Keratinocyte (primary cell): ENCODE measurements at regions not wholly inside any gene's neighbourhood (a gene's known extent, or its start where the extent isn't known, plus 50 kb on each side); places are given as distances from the start of the nearest gene placed in this dataset.

Source experiments
- DNase-seq: peaks from one replicate; pipeline ENCODE4 v3.0.0-alpha.2; 2011; ENCODE audit warnings: low read depth, missing footprints, low spot score
- FAIRE-seq: peaks from 2 replicates; lab custom pipeline; 2011; peaks lifted over from hg19 to GRCh38; lab: Jason Lieb, UNC
- H2AFZ ChIP-seq: 2 replicates; pipeline ENCODE4 v1.6.0; 2012; ENCODE audit warnings: low read length, control low read depth, inconsistent platforms; ENCODE audit not compliant: control insufficient read depth
- H3K27ac ChIP-seq: 2 replicates; pipeline ENCODE4 v1.5.1; 2011; ENCODE audit warnings: low read length; ENCODE audit not compliant: control insufficient read depth, insufficient read depth
- H3K27me3 ChIP-seq: 3 replicates; pipeline ENCODE4 v1.6.0; 2011; ENCODE audit warnings: low read length; ENCODE audit not compliant: control insufficient read depth, insufficient read depth; ENCODE audit errors: extremely low read depth
- H3K36me3 ChIP-seq, 2 experiments: 2 replicates in 1 of 2; 3 replicates in 1 of 2; pipeline ENCODE4 v1.5.1; 2011; ENCODE audit warnings: low read length in 2 of 2, mild to moderate bottlenecking in 1 of 2; ENCODE audit not compliant: control insufficient read depth in 2 of 2, insufficient read depth in 2 of 2; ENCODE audit errors: extremely low read depth in 1 of 2
- H3K4me1 ChIP-seq: 3 replicates; pipeline ENCODE4 v1.5.1; 2011; ENCODE audit warnings: low read length; ENCODE audit not compliant: control insufficient read depth, insufficient read depth; ENCODE audit errors: extremely low read depth
- H3K4me2 ChIP-seq: 3 replicates; pipeline ENCODE4 v1.6.0; 2011; ENCODE audit warnings: low read depth, low read length; ENCODE audit not compliant: control insufficient read depth, insufficient read depth; ENCODE audit errors: extremely low read depth
- H3K4me3 ChIP-seq, 3 experiments: fragments of 200-600 bp in 1 of 3; sonication (generic) in 1 of 3; 2 replicates in 2 of 3; 3 replicates in 1 of 3; pipeline ENCODE4 v1.5.1; 2011 to 2016; ENCODE audit warnings: low read length in 3 of 3, mild to moderate bottlenecking in 3 of 3, control low read depth in 2 of 3, inconsistent platforms in 1 of 3, low read depth in 1 of 3, mixed read lengths in 1 of 3, mixed run types in 1 of 3, moderate library complexity in 1 of 3; ENCODE audit not compliant: control insufficient read depth in 2 of 3, insufficient read depth in 2 of 3; ENCODE audit errors: extremely low read depth in 1 of 3
- H3K79me2 ChIP-seq: 2 replicates; pipeline ENCODE4 v1.6.0; 2012; ENCODE audit warnings: low read length; ENCODE audit not compliant: control insufficient read depth, insufficient read depth
- H3K9ac ChIP-seq: 3 replicates; pipeline ENCODE4 v1.6.0; 2011; ENCODE audit warnings: low read length; ENCODE audit not compliant: control insufficient read depth, insufficient read depth; ENCODE audit errors: extremely low read depth
- H3K9me1 ChIP-seq: 3 replicates; pipeline ENCODE4 v1.6.0; 2011; ENCODE audit warnings: low read length; ENCODE audit not compliant: control insufficient read depth, insufficient read depth; ENCODE audit errors: extremely low read depth
- H3K9me3 ChIP-seq: 2 replicates; pipeline ENCODE4 v1.5.1; 2012; ENCODE audit warnings: low read depth, low read length; ENCODE audit not compliant: control insufficient read depth
- H4K20me1 ChIP-seq: 3 replicates; pipeline ENCODE4 v1.6.0; 2011; ENCODE audit warnings: low read length; ENCODE audit not compliant: control insufficient read depth, insufficient read depth; ENCODE audit errors: extremely low read depth
- CTCF ChIP-seq, 3 experiments: IDR thresholded peaks in 1 of 3; conservative IDR thresholded peaks in 1 of 3; optimal IDR thresholded peaks in 1 of 3; 2 replicates in 2 of 3; 3 replicates in 1 of 3; pipeline versions ENCODE3 to v1.5.1; 2011; ENCODE audit warnings: low read length in 3 of 3, mild to moderate bottlenecking in 3 of 3, moderate library complexity in 2 of 3, control low read depth in 1 of 3, inconsistent platforms in 1 of 3; ENCODE audit not compliant: insufficient read depth in 2 of 3; ENCODE audit errors: extremely low read depth in 1 of 3
- EZH2 ChIP-seq: IDR thresholded peaks from one replicate; pipeline ENCODE4 v1.6.1; 2012; ENCODE audit warnings: inconsistent platforms, mild to moderate bottlenecking, low read length, moderate library complexity
- dilution Hi-C: fragments of 300-500 bp; cut with MboI; formaldehyde crosslinking; loops from one replicate; pipeline ENCODE4 v1.7.0; 2020; ENCODE audit warnings: low sequenced_read_pairs; ENCODE audit not compliant: extremely low pct_ligation_motif_present

GRCh38 chr2:104371087-104371781 lies 482.7 kb upstream of the POU3F3 start:
- no peaks in the 10 kb centered on the region for H3K27me3 ChIP-seq
- H3K27ac ChIP-seq: no peak overlapping the region
- no peaks in the 10 kb centered on the region for H3K9me1 ChIP-seq
- no peak overlapping the region for H3K9ac ChIP-seq
- H3K9me3 ChIP-seq: no peaks in the 10 kb centered on the region
- FAIRE-seq (no peak), DNase-seq (no peak)
- H3K4me1 ChIP-seq: no peaks in the 10 kb centered on the region
- no peak overlapping the region for H3K4me2 ChIP-seq
- H3K36me3 ChIP-seq: no peaks in the 10 kb centered on the region
- dilution Hi-C loops: no loop called here
- H3K79me2 ChIP-seq: no peaks in the 10 kb centered on the region
- TF ChIP-seq CTCF (optimal IDR thresholded peaks at IDR 0.05 in 1 of 3, IDR thresholded peaks at IDR 0.05 in 1 of 3, conservative IDR thresholded peaks at IDR 0.05 in 1 of 3; ENCODE audit: extremely low read depth in 1 of 3, insufficient read depth in 2 of 3, low read length in 3 of 3) (no peak), EZH2 (no peak)
- H3K4me3 ChIP-seq: no peak overlapping the region
- no peaks in the 10 kb centered on the region for H4K20me1 ChIP-seq
- no peak overlapping the region for H2AFZ ChIP-seq

- dilution Hi-C loops: no loop called here
- Histone ChIP-seq H3K9me1 (no peaks in the 10 kb centered on the region), H3K79me2 (no peaks in the 10 kb centered on the region), H3K9me3 (no peaks in the 10 kb centered on the region), H2AFZ (no peak overlapping the region), H3K4me3 (no peak overlapping the region), H3K27me3 (no peaks in the 10 kb centered on the region), H3K4me1 (no peaks in the 10 kb centered on the region), H3K4me2 (no peak overlapping the region), H3K9ac (no peak overlapping the region), H3K27ac (no peak overlapping the region), H4K20me1 (no peaks in the 10 kb centered on the region), H3K36me3 (no peaks in the 10 kb centered on the region)
- no peak for TF ChIP-seq CTCF (optimal IDR thresholded peaks at IDR 0.05 in 1 of 3, IDR thresholded peaks at IDR 0.05 in 1 of 3, conservative IDR thresholded peaks at IDR 0.05 in 1 of 3; ENCODE audit: extremely low read depth in 1 of 3, insufficient read depth in 2 of 3, low read length in 3 of 3)
- TF ChIP-seq EZH2: no peak
- FAIRE-seq (no peak), DNase-seq (no peak)
These were observed 478.7 kb upstream of the POU3F3 start for GRCh38 chr2:104375206-104375605.
